GM12878 (cell line): ENCODE measurements at regions not wholly inside any gene's neighbourhood (a gene's known extent, or its start where the extent isn't known, plus 50 kb on each side); places are given as distances from the start of the nearest gene placed in this dataset.
A peak's percentile ranks its signal among the peaks of the same experiment; 100 is the strongest.

Experiments
- CTCF ChIP-seq, 3 experiments: IDR thresholded peaks in 2 of 3; conservative IDR thresholded peaks in 1 of 3; 2 replicates each; pipeline ENCODE4 v1.5.1; 2011; ENCODE audit warnings: low read depth in 3 of 3, low read length in 3 of 3, mild to moderate bottlenecking in 3 of 3, control low read depth in 2 of 3, moderate library complexity in 2 of 3, inconsistent platforms in 1 of 3, mixed read lengths in 1 of 3; ENCODE audit not compliant: control insufficient read depth in 2 of 3, insufficient read depth in 1 of 3; ENCODE audit errors: extremely low read depth in 1 of 3
- EGR1 ChIP-seq, 2 experiments: IDR thresholded peaks; 1 replicate in 1 of 2; 2 replicates in 1 of 2; pipeline ENCODE4 v1.6.1; 2011 to 2012; ENCODE audit warnings: low read depth in 2 of 2, low read length in 2 of 2, borderline replicate concordance in 1 of 2, mild to moderate bottlenecking in 1 of 2, moderate library complexity in 1 of 2
- ELK1 ChIP-seq: IDR thresholded peaks from 2 replicates; pipeline ENCODE4 v1.6.1; 2012; ENCODE audit warnings: low read depth, low read length, improper control_type of control experiment
- ESRRA ChIP-seq: IDR thresholded peaks from 2 replicates; pipeline ENCODE4 v1.6.1; 2012; ENCODE audit warnings: mild to moderate bottlenecking, low read length, improper control_type of control experiment
- FOXK2 ChIP-seq: fragments of 450-650 bp; IDR thresholded peaks from 2 replicates; pipeline ENCODE4 v1.6.1; 2017; ENCODE audit warnings: mild to moderate bottlenecking, moderate library complexity
- GABPA ChIP-seq: IDR thresholded peaks from 2 replicates; pipeline ENCODE4 v1.6.1; 2014; ENCODE audit warnings: antibody characterized with exemption, low read depth, mild to moderate bottlenecking, inconsistent platforms
- HSF1 ChIP-seq: fragments of 150-350 bp; IDR thresholded peaks from 2 replicates; pipeline ENCODE4 v1.6.1; 2014; ENCODE audit warnings: mild to moderate bottlenecking, low read depth, low read length
- KAT2A ChIP-seq: conservative IDR thresholded peaks from 2 replicates; pipeline ENCODE4 v1.6.1; 2011; ENCODE audit warnings: low read depth, low read length; ENCODE audit not compliant: control insufficient read depth
- KDM1A ChIP-seq: fragments of 200-600 bp; sonication (generic); IDR thresholded peaks from 2 replicates; pipeline ENCODE4 v1.6.1; 2016; ENCODE audit warnings: borderline replicate concordance
- MTA2 ChIP-seq: fragments of 450-650 bp; IDR thresholded peaks from 2 replicates; pipeline ENCODE4 v1.6.1; 2016; ENCODE audit warnings: low read depth, mild to moderate bottlenecking, moderate library complexity
- MYC ChIP-seq: IDR thresholded peaks from 2 replicates; pipeline ENCODE4 v1.6.1; 2011; ENCODE audit warnings: mild to moderate bottlenecking, low read length, moderate library complexity, inconsistent platforms; ENCODE audit not compliant: insufficient read depth, insufficient replicate concordance, insufficient read length, severe bottlenecking
- NFIC ChIP-seq: IDR thresholded peaks from 2 replicates; pipeline ENCODE4 v1.6.1; 2012; ENCODE audit warnings: low read depth, mild to moderate bottlenecking, inconsistent platforms, low read length, moderate library complexity
- NRF1 ChIP-seq: conservative IDR thresholded peaks from 2 replicates; pipeline ENCODE4 v1.6.1; 2011; ENCODE audit warnings: mild to moderate bottlenecking, low read depth, low read length, improper control_type of control experiment
- PAX5 ChIP-seq: IDR thresholded peaks from 2 replicates; pipeline ENCODE4 v1.6.1; 2011; ENCODE audit warnings: low read depth, low read length, borderline replicate concordance
- POLR2A ChIP-seq: IDR thresholded peaks from 2 replicates; pipeline ENCODE4 v1.6.1; 2011; ENCODE audit warnings: low read depth, mild to moderate bottlenecking, low read length
- RAD51 ChIP-seq: fragments of 450-650 bp; IDR thresholded peaks from 2 replicates; pipeline ENCODE4 v1.6.1; 2016; ENCODE audit warnings: moderate library complexity, mild to moderate bottlenecking, inconsistent platforms
- RELA ChIP-seq: fragments of 450-650 bp; IDR thresholded peaks from 2 replicates; pipeline ENCODE4 v1.8.0; 2014; ENCODE audit warnings: borderline replicate concordance; ENCODE audit not compliant: partially characterized antibody
- SKIL ChIP-seq: fragments of 450-650 bp; IDR thresholded peaks from 2 replicates; pipeline ENCODE4 v1.6.1; 2017; ENCODE audit warnings: mild to moderate bottlenecking, low read depth, inconsistent platforms; ENCODE audit not compliant: poor library complexity, severe bottlenecking
- SPI1 ChIP-seq: IDR thresholded peaks from 2 replicates; pipeline ENCODE4 v1.6.1; 2011; ENCODE audit warnings: low read depth, mild to moderate bottlenecking, low read length, moderate library complexity, borderline replicate concordance; ENCODE audit not compliant: insufficient read depth
- SUZ12 ChIP-seq: fragments of 200-600 bp; sonication (generic); IDR thresholded peaks from one replicate; pipeline ENCODE4 v1.6.1; 2018; ENCODE audit warnings: antibody characterized with exemption, mild to moderate bottlenecking; ENCODE audit not compliant: unreplicated experiment
- TARDBP ChIP-seq: IDR thresholded peaks from 2 replicates; pipeline ENCODE4 v1.6.1; 2016; ENCODE audit warnings: borderline replicate concordance
- USF1 ChIP-seq: IDR thresholded peaks from 2 replicates; pipeline ENCODE4 v1.6.1; 2011; ENCODE audit warnings: borderline replicate concordance, low read depth, mild to moderate bottlenecking, moderate library complexity, mixed read lengths, low read length; ENCODE audit not compliant: insufficient read depth; ENCODE audit errors: extremely low read length

GRCh38 chr9:99296291-99296951, 74.3 kb downstream of the SEC61B start (continued):
- no peak for TF ChIP-seq USF1
- TF ChIP-seq RAD51 = no peak
- no peak for TF ChIP-seq CTCF (IDR thresholded peaks at IDR 0.05 in 2 of 3, conservative IDR thresholded peaks at IDR 0.05 in 1 of 3; ENCODE audit: control insufficient read depth in 2 of 3, extremely low read depth in 1 of 3, insufficient read depth in 1 of 3, low read depth in 3 of 3, low read length in 3 of 3)
- no peak for TF ChIP-seq KAT2A
- TF ChIP-seq TARDBP = no peak
- peak in 1 of 2 experiments; percentile 64; a peak in 1 of 3 replicates for TF ChIP-seq EGR1 (IDR thresholded peaks at IDR 0.05; ENCODE audit: borderline replicate concordance in 1 of 2, low read depth in 2 of 2, low read length in 2 of 2)
- TF ChIP-seq MTA2 = 0 out of 2 replicates have a peak, but pooled peaks have one; percentile 12
- no peak for TF ChIP-seq KDM1A
- no peak for TF ChIP-seq SKIL
- TF ChIP-seq PAX5 = peak; percentile 70
- no peak for TF ChIP-seq NFIC
- TF ChIP-seq ELK1 = no peak
- no peak for TF ChIP-seq RELA
- TF ChIP-seq POLR2A = no peak
- no peak for TF ChIP-seq HSF1
- TF ChIP-seq NRF1 = no peak
- no peak for TF ChIP-seq SPI1
- no peak for TF ChIP-seq MYC
- no peak for TF ChIP-seq ESRRA
- TF ChIP-seq SUZ12 = no peak
- no peak for TF ChIP-seq FOXK2
- TF ChIP-seq GABPA = peak; percentile 52; the same call in 1 of the 2 replicates
